ENCODE measurements at regions not wholly inside any gene's neighbourhood (a gene's known extent, or its start where the extent isn't known, plus 50 kb on each side); places are given as distances from the start of the nearest gene placed in this dataset.

- TF ChIP-seq, protein P1, sequence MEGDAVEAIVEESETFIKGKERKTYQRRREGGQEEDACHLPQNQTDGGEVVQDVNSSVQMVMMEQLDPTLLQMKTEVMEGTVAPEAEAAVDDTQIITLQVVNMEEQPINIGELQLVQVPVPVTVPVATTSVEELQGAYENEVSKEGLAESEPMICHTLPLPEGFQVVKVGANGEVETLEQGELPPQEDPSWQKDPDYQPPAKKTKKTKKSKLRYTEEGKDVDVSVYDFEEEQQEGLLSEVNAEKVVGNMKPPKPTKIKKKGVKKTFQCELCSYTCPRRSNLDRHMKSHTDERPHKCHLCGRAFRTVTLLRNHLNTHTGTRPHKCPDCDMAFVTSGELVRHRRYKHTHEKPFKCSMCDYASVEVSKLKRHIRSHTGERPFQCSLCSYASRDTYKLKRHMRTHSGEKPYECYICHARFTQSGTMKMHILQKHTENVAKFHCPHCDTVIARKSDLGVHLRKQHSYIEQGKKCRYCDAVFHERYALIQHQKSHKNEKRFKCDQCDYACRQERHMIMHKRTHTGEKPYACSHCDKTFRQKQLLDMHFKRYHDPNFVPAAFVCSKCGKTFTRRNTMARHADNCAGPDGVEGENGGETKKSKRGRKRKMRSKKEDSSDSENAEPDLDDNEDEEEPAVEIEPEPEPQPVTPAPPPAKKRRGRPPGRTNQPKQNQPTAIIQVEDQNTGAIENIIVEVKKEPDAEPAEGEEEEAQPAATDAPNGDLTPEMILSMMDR (IDR thresholded peaks at IDR 0.05; ENCODE audit: insufficient read depth, missing control alignments) = no peak
- DNase-seq (ENCODE audit: insufficient read length, low spot score) = no peak
- FAIRE-seq = no peak
Observed at GRCh38 chr6:22231616-22232015, 65.2 kb downstream of the PRL start.

GRCh38 chr6:22236626-22237414 is 60.0 kb downstream of the PRL start:
- no peak for DNase-seq (ENCODE audit: insufficient read length, low spot score)
- FAIRE-seq = no peak

More at GRCh38 chr6:22236626-22237414, 60.0 kb downstream of the PRL start:
- TF ChIP-seq, protein P1 (IDR thresholded peaks at IDR 0.05; ENCODE audit: insufficient read depth, missing control alignments) = no peak
